ENCODE measurements at regions not wholly inside any gene's neighbourhood (a gene's known extent, or its start where the extent isn't known, plus 50 kb on each side); places are given as distances from the start of the nearest gene placed in this dataset.

GRCh38 chr7:130982160-130982638 is 248.2 kb upstream of the KLF14 start:
- POLR2A ChIA-PET (ENCODE audit: low non-redundant PET), result no interaction called here
- CTCF ChIA-PET, result interaction anchor here (0.5 to 1.4 kb wide), 4 partner anchors 12 to 58 kb away, joined by 3 to 4 read pairs (median 4); no protein-coding TSS in a partner anchor
- TF ChIP-seq, protein P1, sequence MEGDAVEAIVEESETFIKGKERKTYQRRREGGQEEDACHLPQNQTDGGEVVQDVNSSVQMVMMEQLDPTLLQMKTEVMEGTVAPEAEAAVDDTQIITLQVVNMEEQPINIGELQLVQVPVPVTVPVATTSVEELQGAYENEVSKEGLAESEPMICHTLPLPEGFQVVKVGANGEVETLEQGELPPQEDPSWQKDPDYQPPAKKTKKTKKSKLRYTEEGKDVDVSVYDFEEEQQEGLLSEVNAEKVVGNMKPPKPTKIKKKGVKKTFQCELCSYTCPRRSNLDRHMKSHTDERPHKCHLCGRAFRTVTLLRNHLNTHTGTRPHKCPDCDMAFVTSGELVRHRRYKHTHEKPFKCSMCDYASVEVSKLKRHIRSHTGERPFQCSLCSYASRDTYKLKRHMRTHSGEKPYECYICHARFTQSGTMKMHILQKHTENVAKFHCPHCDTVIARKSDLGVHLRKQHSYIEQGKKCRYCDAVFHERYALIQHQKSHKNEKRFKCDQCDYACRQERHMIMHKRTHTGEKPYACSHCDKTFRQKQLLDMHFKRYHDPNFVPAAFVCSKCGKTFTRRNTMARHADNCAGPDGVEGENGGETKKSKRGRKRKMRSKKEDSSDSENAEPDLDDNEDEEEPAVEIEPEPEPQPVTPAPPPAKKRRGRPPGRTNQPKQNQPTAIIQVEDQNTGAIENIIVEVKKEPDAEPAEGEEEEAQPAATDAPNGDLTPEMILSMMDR (conservative IDR thresholded peaks at IDR 0.05; ENCODE audit: low read depth, low read length), result peak; percentile 92
- no peak for TF ChIP-seq EZH2 (IDR thresholded peaks at IDR 0.05; ENCODE audit: borderline replicate concordance, low read depth, low read length, poor library complexity, severe bottlenecking)
- H3K36me3 ChIP-seq (ENCODE audit: insufficient read depth, low read length, poor library complexity, severe bottlenecking), result no peaks in the 10 kb centered on the region
- H3K9me3 ChIP-seq (ENCODE audit: low read depth, low read length, poor library complexity, severe bottlenecking), result no peaks in the 10 kb centered on the region
- no TSS peak for BruUV-seq (replicated peaks)
- H3K4me1 ChIP-seq (ENCODE audit: insufficient read depth, low read length, poor library complexity, severe bottlenecking), result peaks cover 26% of the 10 kb centered on the region
- peak; percentile 59 for DNase-seq (ENCODE audit: low spot score)
- H3K27ac ChIP-seq (ENCODE audit: low read depth, low read length, poor library complexity, severe bottlenecking), result no peak overlapping the region
- intact Hi-C loops (cut with micrococcal nuclease; ENCODE audit: unreplicated experiment), result no loop called here
- H3K27me3 ChIP-seq (replicated peaks; ENCODE audit: insufficient read depth, low read depth, low read length, poor library complexity), result no peaks in the 10 kb centered on the region
- H3K4me3 ChIP-seq (ENCODE audit: low read depth, low read length, poor library complexity, severe bottlenecking), result no peak overlapping the region

DNA sequence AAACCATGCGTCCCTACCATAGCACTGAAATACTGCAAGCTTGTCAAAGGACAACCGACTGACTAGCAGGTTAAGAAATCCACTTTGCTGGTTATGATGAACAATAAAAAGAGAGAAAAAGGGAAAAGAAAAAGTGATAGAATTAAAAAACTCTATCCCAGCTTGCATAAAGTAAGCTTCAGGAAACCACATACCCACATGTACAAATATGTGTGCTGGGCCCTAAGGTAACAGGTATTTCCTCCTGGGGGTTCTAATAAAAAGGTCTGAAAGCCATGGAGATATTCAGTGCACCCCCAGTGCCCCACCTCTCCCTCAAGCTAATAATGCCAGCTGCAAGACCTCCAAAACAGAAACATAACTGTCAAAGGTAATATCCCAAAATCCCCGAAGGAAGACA is 248.6 kb upstream of the KLF14 start:
- intact Hi-C loops (cut with micrococcal nuclease; ENCODE audit: unreplicated experiment), result no loop called here
- TF ChIP-seq EZH2 (IDR thresholded peaks at IDR 0.05; ENCODE audit: borderline replicate concordance, low read depth, low read length, poor library complexity, severe bottlenecking), result no peak
- TF ChIP-seq, protein P1 (conservative IDR thresholded peaks at IDR 0.05; ENCODE audit: low read depth, low read length), result no peak
- ChIA-PET CTCF (interaction anchor here (0.5 to 1.4 kb wide), 3 partner anchors 12 to 57 kb away, joined by 3 to 4 read pairs (median 4); no protein-coding TSS in a partner anchor), POLR2A (ENCODE audit: low non-redundant PET) (no interaction called here)
- Histone ChIP-seq H3K4me1 (ENCODE audit: insufficient read depth, low read length, poor library complexity, severe bottlenecking) (peaks cover 26% of the 10 kb centered on the region), H3K27ac (ENCODE audit: low read depth, low read length, poor library complexity, severe bottlenecking) (no peak overlapping the region), H3K27me3 (replicated peaks; ENCODE audit: insufficient read depth, low read depth, low read length, poor library complexity) (no peaks in the 10 kb centered on the region), H3K4me3 (ENCODE audit: low read depth, low read length, poor library complexity, severe bottlenecking) (no peak overlapping the region), H3K36me3 (ENCODE audit: insufficient read depth, low read length, poor library complexity, severe bottlenecking) (no peaks in the 10 kb centered on the region), H3K9me3 (ENCODE audit: low read depth, low read length, poor library complexity, severe bottlenecking) (no peaks in the 10 kb centered on the region)
- DNase-seq (ENCODE audit: low spot score), result no peak
- no TSS peak for BruUV-seq (replicated peaks)

- no peaks in the 10 kb centered on the region for H3K36me3 ChIP-seq (ENCODE audit: insufficient read depth, low read length, poor library complexity, severe bottlenecking)
- H3K27ac ChIP-seq (ENCODE audit: low read depth, low read length, poor library complexity, severe bottlenecking), result no peak overlapping the region
- CTCF ChIA-PET, result no interaction called here
- no peak for DNase-seq (ENCODE audit: low spot score)
- POLR2A ChIA-PET (ENCODE audit: low non-redundant PET), result no interaction called here
- intact Hi-C loops (cut with micrococcal nuclease; ENCODE audit: unreplicated experiment), result no loop called here
- no peak for TF ChIP-seq EZH2 (IDR thresholded peaks at IDR 0.05; ENCODE audit: borderline replicate concordance, low read depth, low read length, poor library complexity, severe bottlenecking)
- TF ChIP-seq, protein P1 (conservative IDR thresholded peaks at IDR 0.05; ENCODE audit: low read depth, low read length), result no peak
- no peak overlapping the region for H3K4me3 ChIP-seq (ENCODE audit: low read depth, low read length, poor library complexity, severe bottlenecking)
- BruUV-seq (replicated peaks), result no TSS peak
- peaks cover 18% of the 10 kb centered on the region for H3K4me1 ChIP-seq (ENCODE audit: insufficient read depth, low read length, poor library complexity, severe bottlenecking)
- no peaks in the 10 kb centered on the region for H3K9me3 ChIP-seq (ENCODE audit: low read depth, low read length, poor library complexity, severe bottlenecking)
- no peaks in the 10 kb centered on the region for H3K27me3 ChIP-seq (replicated peaks; ENCODE audit: insufficient read depth, low read depth, low read length, poor library complexity)
Observed at GRCh38 chr7:130985361-130985760, 251.4 kb upstream of the KLF14 start.

Data from A673 (cell line).